Spleen (tissue), 7 donors: ENCODE measurements at regions not wholly inside any gene's neighbourhood (a gene's known extent, or its start where the extent isn't known, plus 50 kb on each side); places are given as distances from the start of the nearest gene placed in this dataset.

Experiments
- POLR2AphosphoS5 ChIP-seq, 3 donors: sonication (generic); formaldehyde crosslinking; IDR thresholded peaks; one replicate each; pipeline ENCODE4 v1.5.1; 2017; ENCODE audit warnings: antibody characterized with exemption in 3 of 3
- TF ChIP-seq, protein P1 (sequence below), 11 experiments: fragments of 200-600 bp in 7 of 11; fragments of 450-650 bp in 4 of 11; sonication (generic) in 4 of 11; IDR thresholded peaks in 8 of 11; conservative IDR thresholded peaks in 3 of 11; 1 replicate in 7 of 11; 2 replicates in 4 of 11; pipeline versions ENCODE4 v1.4.0 to v1.8.0; 2016 to 2021; ENCODE audit warnings: antibody characterized with exemption in 11 of 11, inconsistent platforms in 4 of 11, mild to moderate bottlenecking in 1 of 11
- donor health status: DM: no; HTN: no; CAD: no; lungs with moderate emphysema.
- donor health status: DM: no; HTN: no; CAD: no.
- donor health status: DM: no; HTN: no; CAD: no.

DNA sequence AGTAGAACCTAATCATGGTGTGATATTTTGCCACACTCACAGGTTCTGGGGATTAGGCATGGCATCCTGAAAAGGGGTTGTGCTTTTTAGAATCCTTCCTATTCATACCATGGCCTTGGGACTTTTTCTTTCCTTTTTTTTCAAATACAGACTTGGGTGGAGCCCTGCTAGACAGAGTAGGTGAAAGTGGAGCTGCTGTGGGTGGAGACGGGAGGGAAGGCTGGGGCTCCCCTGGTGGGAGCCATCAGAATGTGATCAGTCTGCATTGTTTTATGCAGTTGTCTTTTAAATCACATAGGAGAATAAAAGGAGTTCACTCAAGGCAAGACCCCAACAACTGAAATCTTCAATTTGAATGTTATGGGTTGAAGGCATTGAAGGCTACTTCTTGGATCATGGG is 130.2 kb downstream of the VAPA start:
- TF ChIP-seq, protein P1, sequence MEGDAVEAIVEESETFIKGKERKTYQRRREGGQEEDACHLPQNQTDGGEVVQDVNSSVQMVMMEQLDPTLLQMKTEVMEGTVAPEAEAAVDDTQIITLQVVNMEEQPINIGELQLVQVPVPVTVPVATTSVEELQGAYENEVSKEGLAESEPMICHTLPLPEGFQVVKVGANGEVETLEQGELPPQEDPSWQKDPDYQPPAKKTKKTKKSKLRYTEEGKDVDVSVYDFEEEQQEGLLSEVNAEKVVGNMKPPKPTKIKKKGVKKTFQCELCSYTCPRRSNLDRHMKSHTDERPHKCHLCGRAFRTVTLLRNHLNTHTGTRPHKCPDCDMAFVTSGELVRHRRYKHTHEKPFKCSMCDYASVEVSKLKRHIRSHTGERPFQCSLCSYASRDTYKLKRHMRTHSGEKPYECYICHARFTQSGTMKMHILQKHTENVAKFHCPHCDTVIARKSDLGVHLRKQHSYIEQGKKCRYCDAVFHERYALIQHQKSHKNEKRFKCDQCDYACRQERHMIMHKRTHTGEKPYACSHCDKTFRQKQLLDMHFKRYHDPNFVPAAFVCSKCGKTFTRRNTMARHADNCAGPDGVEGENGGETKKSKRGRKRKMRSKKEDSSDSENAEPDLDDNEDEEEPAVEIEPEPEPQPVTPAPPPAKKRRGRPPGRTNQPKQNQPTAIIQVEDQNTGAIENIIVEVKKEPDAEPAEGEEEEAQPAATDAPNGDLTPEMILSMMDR (IDR thresholded peaks at IDR 0.05 in 8 of 11, conservative IDR thresholded peaks at IDR 0.05 in 3 of 11) = no peak
- TF ChIP-seq POLR2AphosphoS5 (IDR thresholded peaks at IDR 0.05) = no peak
